WTC11 (cell line): ENCODE measurements at regions not wholly inside any gene's neighbourhood (a gene's known extent, or its start where the extent isn't known, plus 50 kb on each side); places are given as distances from the start of the nearest gene placed in this dataset.

Experiments used
- ATAC-seq: fragments of 200-7000 bp; cut with Tn5 transposase; 2 replicates; pipeline ENCODE4 v1.10.0; 2021; ENCODE audit warnings: mild to moderate bottlenecking, moderate library complexity
- CTCF ChIA-PET: fragments of 300-600 bp; sonication (Branson Sonifier 250); formaldehyde crosslinking; loops from one replicate; lab custom pipeline; 2021; ENCODE audit warnings: antibody characterized with exemption; lab: Charles Lee
- POLR2A ChIA-PET: fragments of 350-600 bp; sonication (Branson Sonifier 250); formaldehyde crosslinking; loops from one replicate; lab custom pipeline; 2021; ENCODE audit warnings: antibody characterized with exemption; lab: Charles Lee
- DNase-seq: peaks from one replicate; pipeline ENCODE4 v3.0.0; 2021; ENCODE audit warnings: low spot score
- H3K27ac Mint-ChIP-seq: 2 replicates; pipeline ENCODE4 v1.8.0; 2021; ENCODE audit warnings: mixed read lengths
- H3K27me3 Mint-ChIP-seq: 2 replicates; pipeline ENCODE4 v1.8.0; 2021; ENCODE audit warnings: low read depth, mild to moderate bottlenecking, moderate library complexity, mixed read lengths
- H3K36me3 Mint-ChIP-seq: 2 replicates; pipeline ENCODE4 v1.8.0; 2021; ENCODE audit warnings: mixed read lengths
- H3K4me1 Mint-ChIP-seq: 2 replicates; pipeline ENCODE4 v1.8.0; 2022; ENCODE audit warnings: mixed read lengths
- H3K4me3 Mint-ChIP-seq: 2 replicates; pipeline ENCODE4 v1.8.0; 2021; ENCODE audit warnings: mild to moderate bottlenecking, moderate library complexity, mixed read lengths
- H3K9me3 Mint-ChIP-seq: 2 replicates; pipeline ENCODE4 v1.8.0; 2021; ENCODE audit warnings: mixed read lengths
- ARID4B ChIP-seq: sonication (generic); formaldehyde crosslinking; IDR thresholded peaks from 2 replicates; pipeline ENCODE4 v1.8.0; 2023; ENCODE audit warnings: missing genetic modification reagents, mild to moderate bottlenecking, borderline replicate concordance
- ETV6 ChIP-seq: sonication (generic); formaldehyde crosslinking; IDR thresholded peaks from 2 replicates; pipeline ENCODE4 v1.8.1; 2022; ENCODE audit warnings: mild to moderate bottlenecking, missing genetic modification reagents
- FOXJ3 ChIP-seq: sonication (generic); formaldehyde crosslinking; IDR thresholded peaks from 2 replicates; pipeline ENCODE4 v1.9.0; 2021; ENCODE audit warnings: missing genetic modification reagents, mild to moderate bottlenecking, borderline replicate concordance
- GTF2I ChIP-seq: fragments of 250-450 bp; sonication (Bioruptor Pico); conservative IDR thresholded peaks from 2 replicates; pipeline ENCODE4 v1.4.0; 2021; ENCODE audit warnings: mild to moderate bottlenecking
- HMGA2 ChIP-seq: fragments of 250-450 bp; sonication (Bioruptor Pico); IDR thresholded peaks from 2 replicates; pipeline ENCODE4 v1.4.0; 2021; ENCODE audit warnings: mild to moderate bottlenecking, moderate library complexity
- IRF1 ChIP-seq: sonication (generic); formaldehyde crosslinking; IDR thresholded peaks from 2 replicates; pipeline ENCODE4 v1.8.0; 2023; ENCODE audit warnings: missing genetic modification reagents
- JUN ChIP-seq: sonication (generic); formaldehyde crosslinking; IDR thresholded peaks from 2 replicates; pipeline ENCODE4 v1.8.0; 2023; ENCODE audit warnings: mild to moderate bottlenecking, missing genetic modification reagents
- MLX ChIP-seq: sonication (generic); formaldehyde crosslinking; IDR thresholded peaks from 2 replicates; pipeline ENCODE4 v1.8.1; 2023; ENCODE audit warnings: mild to moderate bottlenecking, missing genetic modification reagents, moderate library complexity
- MYBL2 ChIP-seq: sonication (generic); formaldehyde crosslinking; IDR thresholded peaks from 2 replicates; pipeline ENCODE4 v1.8.1; 2023; ENCODE audit warnings: mild to moderate bottlenecking, moderate library complexity, missing genetic modification reagents
- PREB ChIP-seq: sonication (generic); formaldehyde crosslinking; IDR thresholded peaks from 2 replicates; pipeline ENCODE4 v1.8.1; 2022; ENCODE audit warnings: mild to moderate bottlenecking, missing genetic modification reagents, moderate library complexity, borderline replicate concordance
- SOX15 ChIP-seq: fragments of 250-450 bp; sonication (Bioruptor Pico); IDR thresholded peaks from 2 replicates; pipeline ENCODE4 v1.9.0; 2021; ENCODE audit warnings: mild to moderate bottlenecking
- STAT6 ChIP-seq: sonication (generic); formaldehyde crosslinking; conservative IDR thresholded peaks from 2 replicates; pipeline ENCODE4 v1.8.1; 2023; ENCODE audit warnings: mild to moderate bottlenecking, low read depth, missing genetic modification reagents, moderate library complexity
- TP53 ChIP-seq: sonication (generic); formaldehyde crosslinking; IDR thresholded peaks from 2 replicates; pipeline ENCODE4 v1.8.1; 2023; ENCODE audit warnings: mild to moderate bottlenecking, missing genetic modification reagents
- ZBTB21 ChIP-seq: sonication (generic); formaldehyde crosslinking; IDR thresholded peaks from 2 replicates; pipeline ENCODE4 v1.8.1; 2023; ENCODE audit warnings: mild to moderate bottlenecking, missing genetic modification reagents, borderline replicate concordance
- ZNF263 ChIP-seq: sonication (generic); formaldehyde crosslinking; IDR thresholded peaks from 2 replicates; pipeline ENCODE4 v1.8.1; 2022; ENCODE audit warnings: low read depth, mild to moderate bottlenecking, moderate library complexity, missing genetic modification reagents
- ZNF396 ChIP-seq: fragments of 250-450 bp; sonication (Bioruptor Pico); IDR thresholded peaks from 2 replicates; pipeline ENCODE4 v1.8.0; 2021; ENCODE audit warnings: mild to moderate bottlenecking, moderate library complexity, borderline replicate concordance
- ZNF425 ChIP-seq: fragments of 250-450 bp; sonication (Bioruptor Pico); conservative IDR thresholded peaks from 2 replicates; pipeline ENCODE4 v1.9.0; 2021; ENCODE audit warnings: mild to moderate bottlenecking
- ZNF512 ChIP-seq: sonication (generic); formaldehyde crosslinking; IDR thresholded peaks from 2 replicates; pipeline ENCODE4 v1.8.1; 2022; ENCODE audit warnings: missing genetic modification reagents, borderline replicate concordance

GRCh38 chr1:4140821-4141220 lies 240.7 kb upstream of the C1orf174 start (continued):
- TF ChIP-seq STAT6 (no peak), GTF2I (CRISPR knock-in tag) (no peak), ETV6 (no peak), PREB (CRISPR knock-in tag) (no peak), JUN (CRISPR knock-in tag) (no peak), ZNF512 (CRISPR knock-in tag) (no peak), ZNF396 (no peak), FOXJ3 (CRISPR knock-in tag) (no peak), MLX (CRISPR knock-in tag) (no peak), ZBTB21 (CRISPR knock-in tag) (no peak)

GRCh38 chr1:4144349-4144971 lies 244.4 kb upstream of the C1orf174 start:
- peaks cover 37% of the 10 kb centered on the region for H3K9me3 Mint-ChIP-seq
- no peak for DNase-seq
- H3K36me3 Mint-ChIP-seq: peaks cover 57% of the 10 kb centered on the region
- no peaks in the 10 kb centered on the region for H3K4me1 Mint-ChIP-seq
- H3K27me3 Mint-ChIP-seq: peaks cover 17% of the 10 kb centered on the region
- ChIA-PET POLR2A (no interaction called here), CTCF (no interaction called here)
- H3K4me3 Mint-ChIP-seq: no peak overlapping the region
- TF ChIP-seq ZNF425 (CRISPR knock-in tag): no peak
- TF ChIP-seq ZBTB21 (CRISPR knock-in tag): no peak
- no peak for TF ChIP-seq TP53
- no peak for ATAC-seq
- H3K27ac Mint-ChIP-seq: no peak overlapping the region

- no peak for ATAC-seq
- ChIA-PET CTCF (no interaction called here), POLR2A (no interaction called here)
- peaks cover 33% of the 10 kb centered on the region for H3K9me3 Mint-ChIP-seq
- H3K27me3 Mint-ChIP-seq: peaks cover 20% of the 10 kb centered on the region
- DNase-seq: no peak
- no peaks in the 10 kb centered on the region for H3K4me1 Mint-ChIP-seq
- H3K27ac Mint-ChIP-seq: no peak overlapping the region
- no peak overlapping the region for H3K4me3 Mint-ChIP-seq
- peaks cover 61% of the 10 kb centered on the region for H3K36me3 Mint-ChIP-seq
- TF ChIP-seq ARID4B (no peak), ZNF263 (no peak), MYBL2 (CRISPR knock-in tag) (no peak), IRF1 (CRISPR knock-in tag) (no peak), HMGA2 (CRISPR knock-in tag) (no peak), SOX15 (CRISPR knock-in tag) (no peak)
Measured at GRCh38 chr1:4146101-4146500, 246.0 kb upstream of the C1orf174 start.
